Smooth muscle cell (in vitro differentiated cells): ENCODE measurements at regions not wholly inside any gene's neighbourhood (a gene's known extent, or its start where the extent isn't known, plus 50 kb on each side); places are given as distances from the start of the nearest gene placed in this dataset.

Experiments
- DNase-seq: peaks from one replicate; lab custom pipeline; 2025; ENCODE audit not compliant: unreplicated experiment; lab: John Stamatoyannopoulos, UW
- H2AFZ ChIP-seq: fragments of 200-600 bp; sonication (generic); 2 replicates; pipeline ENCODE4 v1.6.0; 2016; ENCODE audit warnings: antibody characterized with exemption, low read depth, mild to moderate bottlenecking
- H3F3A ChIP-seq: fragments of 200-600 bp; sonication (generic); 2 replicates; pipeline ENCODE4 v1.6.0; 2017; ENCODE audit warnings: antibody characterized with exemption, low read depth
- H3K27ac ChIP-seq: fragments of 200-600 bp; sonication (generic); 2 replicates; pipeline ENCODE4 v1.5.1; 2016; ENCODE audit warnings: low read depth, mild to moderate bottlenecking
- H3K27me3 ChIP-seq: fragments of 200-600 bp; sonication (generic); 2 replicates; pipeline ENCODE4 v1.6.1; 2016; ENCODE audit warnings: low read depth, mild to moderate bottlenecking
- H3K36me3 ChIP-seq: fragments of 200-600 bp; sonication (generic); 2 replicates; pipeline ENCODE4 v1.5.1; 2016; ENCODE audit warnings: low read depth
- H3K4me1 ChIP-seq: fragments of 200-600 bp; sonication (generic); 2 replicates; pipeline ENCODE4 v1.5.1; 2016; ENCODE audit warnings: low read depth
- H3K4me2 ChIP-seq: fragments of 200-600 bp; sonication (generic); 2 replicates; pipeline ENCODE4 v1.6.0; 2016; ENCODE audit warnings: mild to moderate bottlenecking
- H3K4me3 ChIP-seq: fragments of 200-600 bp; sonication (generic); 2 replicates; pipeline ENCODE4 v1.5.1; 2016; ENCODE audit warnings: mild to moderate bottlenecking
- H3K79me2 ChIP-seq: fragments of 200-600 bp; sonication (generic); 2 replicates; pipeline ENCODE4 v1.6.0; 2016; ENCODE audit warnings: low read depth, mild to moderate bottlenecking
- H3K9ac ChIP-seq: fragments of 200-600 bp; sonication (generic); 2 replicates; pipeline ENCODE4 v1.6.0; 2016; ENCODE audit warnings: low read depth
- H3K9me3 ChIP-seq: fragments of 200-600 bp; sonication (generic); replicated peaks from 2 replicates; pipeline ENCODE4 v1.5.1; 2016; ENCODE audit warnings: low read depth
- H4K20me1 ChIP-seq: fragments of 200-600 bp; sonication (generic); 2 replicates; pipeline ENCODE4 v1.6.0; 2016; ENCODE audit warnings: low read depth
- CTCF ChIP-seq: fragments of 200-600 bp; sonication (generic); IDR thresholded peaks from 2 replicates; pipeline ENCODE4 v1.5.1; 2017; ENCODE audit warnings: borderline replicate concordance, mild to moderate bottlenecking, antibody characterized with exemption; ENCODE audit not compliant: insufficient read depth, poor library complexity, severe bottlenecking
- WGBS: methylation state at CpG from one replicate; pipeline ENCODE4 v1.1.7; 2016; ENCODE audit warnings: low lambda C conversion rate; 5-methylcytosine and 5-hydroxymethylcytosine counted together

GRCh38 chr14:47899685-47900084 is 224.3 kb upstream of the MDGA2 start:
- H3K27ac ChIP-seq: no peak overlapping the region
- WGBS: 76% methylated on average over 5 of the region's 5 CpGs
- H2AFZ ChIP-seq: peak overlapping the region; percentile 76
- no peaks in the 10 kb centered on the region for H3K36me3 ChIP-seq
- H3K79me2 ChIP-seq: no peaks in the 10 kb centered on the region
- TF ChIP-seq CTCF: no peak
- no peak overlapping the region for H3K4me2 ChIP-seq
- H3K9ac ChIP-seq: no peak overlapping the region
- DNase-seq: no peak
- H3K27me3 ChIP-seq: no peaks in the 10 kb centered on the region
- no peaks in the 10 kb centered on the region for H3K9me3 ChIP-seq
- H4K20me1 ChIP-seq: no peaks in the 10 kb centered on the region
- no peaks in the 10 kb centered on the region for H3K4me1 ChIP-seq
- no peak overlapping the region for H3K4me3 ChIP-seq
- no peaks in the 10 kb centered on the region for H3F3A ChIP-seq

GRCh38 chr14:47874350-47874749 is 198.9 kb upstream of the MDGA2 start:
- no peak overlapping the region for H3K4me2 ChIP-seq
- WGBS: 93% methylated on average over 7 of the region's 7 CpGs
- H3F3A ChIP-seq: no peaks in the 10 kb centered on the region

GRCh38 chr14:47872588-47872987 is 197.2 kb upstream of the MDGA2 start:
- H3K4me2 ChIP-seq: no peak overlapping the region
- no peaks in the 10 kb centered on the region for H4K20me1 ChIP-seq
- no peaks in the 10 kb centered on the region for H3K27me3 ChIP-seq
- H2AFZ ChIP-seq: no peak overlapping the region
- no peak overlapping the region for H3K9ac ChIP-seq
- no peaks in the 10 kb centered on the region for H3K36me3 ChIP-seq
- H3K27ac ChIP-seq: no peak overlapping the region
- DNase-seq: no peak
- no peak for TF ChIP-seq CTCF
- 96% methylated on average over 2 of the region's 2 CpGs for WGBS
- no peaks in the 10 kb centered on the region for H3K79me2 ChIP-seq
- no peak overlapping the region for H3K4me3 ChIP-seq
- no peaks in the 10 kb centered on the region for H3K9me3 ChIP-seq
- H3F3A ChIP-seq: no peaks in the 10 kb centered on the region
- H3K4me1 ChIP-seq: no peaks in the 10 kb centered on the region

More at GRCh38 chr14:47874350-47874749, 198.9 kb upstream of the MDGA2 start:
- Histone ChIP-seq H3K27me3 (no peaks in the 10 kb centered on the region), H3K9ac (no peak overlapping the region), H3K79me2 (no peaks in the 10 kb centered on the region), H3K4me3 (no peak overlapping the region), H3K27ac (no peak overlapping the region), H3K36me3 (no peaks in the 10 kb centered on the region), H3K9me3 (no peaks in the 10 kb centered on the region), H2AFZ (no peak overlapping the region), H4K20me1 (no peaks in the 10 kb centered on the region), H3K4me1 (no peaks in the 10 kb centered on the region)
- no peak for TF ChIP-seq CTCF
- DNase-seq: no peak

GRCh38 chr14:47863441-47863840 is 188.0 kb upstream of the MDGA2 start:
- H3K9ac ChIP-seq: no peak overlapping the region
- H3K27ac ChIP-seq: no peak overlapping the region
- no peaks in the 10 kb centered on the region for H4K20me1 ChIP-seq
- no peaks in the 10 kb centered on the region for H3F3A ChIP-seq
- H2AFZ ChIP-seq: no peak overlapping the region
- no peak for TF ChIP-seq CTCF
- no peaks in the 10 kb centered on the region for H3K9me3 ChIP-seq
- no peaks in the 10 kb centered on the region for H3K27me3 ChIP-seq
- H3K4me2 ChIP-seq: no peak overlapping the region
- H3K36me3 ChIP-seq: no peaks in the 10 kb centered on the region
- no peak for DNase-seq
- no peaks in the 10 kb centered on the region for H3K79me2 ChIP-seq
- H3K4me3 ChIP-seq: no peak overlapping the region
- no peaks in the 10 kb centered on the region for H3K4me1 ChIP-seq
